SK-N-SH (cell line): ENCODE measurements at regions not wholly inside any gene's neighbourhood (a gene's known extent, or its start where the extent isn't known, plus 50 kb on each side); places are given as distances from the start of the nearest gene placed in this dataset.
"Not testable (repeated sequence)": the region's sequence is repeated elsewhere in the genome, so short reads cannot be mapped to it uniquely, and the experiment has no call there.

Experiments
- CTCF ChIA-PET: fragments of 300-600, 350-600 bp; formaldehyde crosslinking; extraction: SDS; loops from one replicate; lab custom pipeline; 2021; lab: Yijun Ruan, JAX
- POLR2A ChIA-PET: fragments of 350-600 bp; sonication (Branson Sonifier 250); formaldehyde crosslinking; extraction: SDS; loops from one replicate; lab custom pipeline; 2020; ENCODE audit warnings: antibody characterized with exemption, inconsistent platforms; lab: Yijun Ruan, JAX
- DNase-seq: peaks from one replicate; pipeline ENCODE4 v3.0.0; 2012
- H2AFZ ChIP-seq: fragments of 200-600 bp; sonication (generic); 2 replicates; pipeline ENCODE4 v1.8.1; 2016; ENCODE audit warnings: antibody characterized with exemption, mild to moderate bottlenecking, low read depth
- H3F3A ChIP-seq: fragments of 200-600 bp; sonication (generic); replicated peaks from 2 replicates; pipeline ENCODE3; 2016; ENCODE audit warnings: antibody characterized with exemption, mild to moderate bottlenecking; ENCODE audit not compliant: insufficient read depth
- H3K27ac ChIP-seq, 2 experiments: fragments of 200-500 bp in 1 of 2; fragments of 200-600 bp in 1 of 2; sonication (Bioruptor generic) in 1 of 2; sonication (generic), shearing (Covaris generic) in 1 of 2; 2 replicates each; pipeline versions ENCODE4 v1.5.1 to v1.6.1; 2014 to 2016; ENCODE audit warnings: low read depth in 2 of 2, inconsistent platforms in 1 of 2, low read length in 1 of 2, mild to moderate bottlenecking in 1 of 2, mixed read lengths in 1 of 2
- H3K27me3 ChIP-seq: fragments of 200-600 bp; sonication (generic), shearing (Covaris generic); 2 replicates; pipeline ENCODE4 v1.6.1; 2016; ENCODE audit warnings: mixed run types; ENCODE audit not compliant: insufficient read depth
- H3K36me3 ChIP-seq, 2 experiments: fragments of 200-500 bp in 1 of 2; fragments of 200-600 bp in 1 of 2; sonication (Bioruptor generic) in 1 of 2; sonication (generic) in 1 of 2; replicated peaks in 1 of 2; 2 replicates each; pipeline versions ENCODE3 to v1.5.1; 2014 to 2016; ENCODE audit warnings: low read length in 1 of 2, mild to moderate bottlenecking in 1 of 2; ENCODE audit not compliant: insufficient read depth in 2 of 2, control insufficient read depth in 1 of 2
- H3K4me1 ChIP-seq, 2 experiments: fragments of 200-500 bp in 1 of 2; fragments of 200-600 bp in 1 of 2; sonication (Bioruptor generic) in 1 of 2; sonication (generic), shearing (Covaris generic) in 1 of 2; 2 replicates each; pipeline versions ENCODE4 v1.5.1 to v1.6.1; 2014 to 2016; ENCODE audit warnings: low read depth in 1 of 2, low read length in 1 of 2, mixed run types in 1 of 2; ENCODE audit not compliant: insufficient read depth in 2 of 2, control insufficient read depth in 1 of 2
- H3K4me2 ChIP-seq: fragments of 200-600 bp; sonication (generic), shearing (Covaris generic); 2 replicates; pipeline ENCODE4 v1.6.1; 2017; ENCODE audit warnings: mixed run types
- H3K4me3 ChIP-seq, 2 experiments: fragments of 200-500 bp in 1 of 2; fragments of 200-600 bp in 1 of 2; sonication (Bioruptor generic) in 1 of 2; sonication (generic), shearing (Covaris generic) in 1 of 2; 2 replicates each; pipeline versions ENCODE4 v1.5.1 to v1.8.1; 2014 to 2016; ENCODE audit warnings: low read depth in 2 of 2, inconsistent platforms in 1 of 2, low read length in 1 of 2, mild to moderate bottlenecking in 1 of 2, mixed read lengths in 1 of 2, moderate library complexity in 1 of 2
- H3K79me2 ChIP-seq: fragments of 200-600 bp; sonication (generic); 2 replicates; pipeline ENCODE4 v1.8.1; 2017; ENCODE audit warnings: mild to moderate bottlenecking; ENCODE audit not compliant: insufficient read depth
- H3K9ac ChIP-seq: fragments of 200-600 bp; sonication (generic); 2 replicates; pipeline ENCODE4 v1.6.1; 2017; ENCODE audit warnings: mixed run types
- H3K9me2 ChIP-seq: fragments of 200-600 bp; sonication (generic); 2 replicates; pipeline ENCODE4 v1.6.1; 2017; ENCODE audit warnings: mixed run types
- H3K9me3 ChIP-seq: fragments of 200-600 bp; sonication (generic); 2 replicates; pipeline ENCODE4 v1.6.1; 2017; ENCODE audit warnings: mixed run types, mild to moderate bottlenecking, moderate library complexity
- H4K20me1 ChIP-seq: fragments of 200-600 bp; sonication (generic); 2 replicates; pipeline ENCODE4 v1.6.1; 2017; ENCODE audit warnings: mild to moderate bottlenecking, mixed run types; ENCODE audit not compliant: insufficient read depth
- CHD2 ChIP-seq: fragments of 150-350 bp; IDR thresholded peaks from 2 replicates; pipeline ENCODE4 v1.6.1; 2018; ENCODE audit warnings: low read length; ENCODE audit not compliant: partially characterized antibody
- CTCF ChIP-seq: fragments of 200-600 bp; sonication (generic); IDR thresholded peaks from 2 replicates; pipeline ENCODE4 v1.6.1; 2017; ENCODE audit warnings: antibody characterized with exemption, mild to moderate bottlenecking, moderate library complexity
- EP300 ChIP-seq, 2 experiments: IDR thresholded peaks; 2 replicates each; pipeline versions ENCODE4 v1.4.0 to v1.6.1; 2012; ENCODE audit warnings: borderline replicate concordance in 1 of 2, low read depth in 1 of 2, low read length in 1 of 2
- FOXJ3 ChIP-seq: sonication (generic); formaldehyde crosslinking; IDR thresholded peaks from 2 replicates; pipeline ENCODE4 v1.5.1; 2020; ENCODE audit warnings: mild to moderate bottlenecking, missing genetic modification reagents
- FOXM1 ChIP-seq: IDR thresholded peaks from 2 replicates; pipeline ENCODE4 v1.4.0; 2012; ENCODE audit warnings: low read depth, mild to moderate bottlenecking
- RAD21 ChIP-seq: IDR thresholded peaks from 2 replicates; pipeline ENCODE4 v1.6.1; 2012; ENCODE audit warnings: mild to moderate bottlenecking, low read length
- RXRA ChIP-seq: IDR thresholded peaks from 2 replicates; pipeline ENCODE4 v1.4.0; 2012; ENCODE audit warnings: low read depth, mild to moderate bottlenecking, borderline replicate concordance
- SMC3 ChIP-seq: IDR thresholded peaks from 2 replicates; pipeline ENCODE4 v1.6.1; 2012; ENCODE audit warnings: low read depth, low read length, improper control_type of control experiment
- TCF12 ChIP-seq: IDR thresholded peaks from 2 replicates; pipeline ENCODE4 v1.4.0; 2012
- WGBS: methylation state at CpG from one replicate; pipeline ENCODE4 v1.1.6; 2017; ENCODE audit warnings: low lambda C conversion rate; 5-methylcytosine and 5-hydroxymethylcytosine counted together
- TF ChIP-seq, protein P1 (sequence below): fragments of 150-350 bp; IDR thresholded peaks from 2 replicates; pipeline ENCODE4 v1.6.1; 2016; ENCODE audit warnings: mild to moderate bottlenecking, low read depth, low read length

DNA sequence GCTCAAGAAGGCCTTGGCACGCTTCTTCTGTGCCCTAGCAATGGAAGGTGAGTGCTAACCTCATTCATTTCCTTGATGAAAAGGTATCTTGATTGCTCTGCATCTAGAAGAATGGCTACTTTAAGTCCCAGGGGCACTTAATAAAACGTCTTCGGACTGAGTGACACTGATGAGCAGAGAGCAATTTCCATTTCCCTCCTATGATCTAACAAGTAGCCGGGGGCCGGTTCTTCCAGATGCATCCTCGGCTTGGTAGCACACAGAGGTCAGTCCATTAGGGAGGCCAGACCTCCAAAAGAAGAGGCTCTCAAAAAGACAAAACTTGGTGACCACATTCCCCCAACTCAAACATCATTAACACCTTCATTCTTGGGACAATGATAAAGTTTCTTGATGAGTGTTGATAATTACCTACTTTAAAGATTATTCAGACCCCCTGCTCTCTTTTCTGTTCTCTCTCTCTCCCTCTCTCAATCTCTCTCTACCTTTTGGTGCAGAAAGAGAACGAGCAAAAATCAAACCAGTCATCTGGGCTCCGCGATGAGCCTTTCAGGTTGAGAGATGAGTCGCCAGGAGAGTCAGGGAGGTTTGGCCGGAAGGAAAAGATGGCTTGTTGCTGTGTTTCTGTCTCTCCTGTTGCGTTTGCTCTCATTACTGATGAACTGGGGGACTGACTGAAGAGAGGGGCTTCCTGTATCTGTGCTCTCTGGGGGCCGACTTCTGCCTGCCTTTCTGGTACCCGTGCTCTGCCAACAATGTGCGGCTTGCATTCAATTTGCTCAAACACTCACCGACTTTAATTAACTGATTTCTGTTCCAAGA is 91.1 kb downstream of the LYZL1 start:
- H2AFZ ChIP-seq, H3F3A ChIP-seq, H3K9me2 ChIP-seq, H3K27me3 ChIP-seq, H3K79me2 ChIP-seq, H3K4me2 ChIP-seq, H4K20me1 ChIP-seq, H3K9me3 ChIP-seq, H3K36me3 ChIP-seq, H3K9ac ChIP-seq, POLR2A ChIA-PET, H3K4me3 ChIP-seq, H3K27ac ChIP-seq, H3K4me1 ChIP-seq, DNase-seq: not testable (repeated sequence)
- CTCF ChIA-PET = interaction anchor here (1.4 to 5.3 kb wide), 4 partner anchors 11 to 116 kb away, joined by 3 to 28 read pairs (median 4); no protein-coding TSS in a partner anchor
- 85% methylated on average over 16 of the region's 16 CpGs for WGBS

- H3K27me3 ChIP-seq, H3K9ac ChIP-seq, H3K4me3 ChIP-seq, H3K79me2 ChIP-seq, H3K9me2 ChIP-seq, H2AFZ ChIP-seq, DNase-seq, H3K9me3 ChIP-seq, H3K4me2 ChIP-seq, H3K36me3 ChIP-seq, H3K4me1 ChIP-seq, POLR2A ChIA-PET, H4K20me1 ChIP-seq, H3K27ac ChIP-seq, H3F3A ChIP-seq: not testable (repeated sequence)
- CTCF ChIA-PET = interaction anchor here (1.4 to 2.3 kb wide), 3 partner anchors 11 to 115 kb away, joined by 3 to 14 read pairs (median 4); no protein-coding TSS in a partner anchor
- 65% methylated on average over 16 of the region's 16 CpGs for WGBS
These were observed 92.0 kb downstream of the LYZL1 start for GRCh38 chr10:29380599-29381511.

DNA sequence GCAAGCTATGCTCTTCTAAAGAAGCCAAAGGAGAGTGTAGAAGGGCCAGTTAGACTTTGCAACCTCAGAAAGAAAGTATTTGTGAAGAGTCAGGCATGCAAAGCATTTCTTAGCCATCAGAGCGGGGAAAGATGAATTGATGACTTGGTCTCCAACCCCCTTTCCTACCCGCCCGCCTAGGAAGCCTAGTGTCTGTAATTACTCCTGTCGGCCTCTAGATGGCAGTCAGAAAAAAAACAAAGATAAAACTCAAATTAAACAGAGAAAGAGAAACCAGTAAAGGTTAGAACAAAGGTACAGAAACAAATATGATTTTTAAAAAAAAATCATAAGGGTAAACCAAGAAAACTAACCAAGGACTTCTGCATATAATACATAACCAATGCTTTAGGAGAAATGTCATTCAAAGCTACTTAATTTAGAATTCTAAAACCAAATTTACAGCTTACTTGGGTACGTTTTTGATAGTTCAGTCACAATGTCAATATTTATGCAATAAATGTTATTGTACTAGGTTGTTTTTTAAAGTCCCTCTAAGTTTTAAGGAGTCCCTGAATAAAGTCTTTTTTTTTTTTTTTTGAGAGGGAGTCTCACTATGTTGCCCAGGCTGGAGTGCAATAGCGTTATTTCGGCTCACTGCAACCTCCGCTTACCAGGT is 97.6 kb downstream of the LYZL1 start:
- no peaks in the 10 kb centered on the region for H3K36me3 ChIP-seq
- no peaks in the 10 kb centered on the region for H4K20me1 ChIP-seq
- H3K27me3 ChIP-seq = peaks cover 9% of the 10 kb centered on the region
- no peaks in the 10 kb centered on the region for H3F3A ChIP-seq
- no peak overlapping the region for H3K9ac ChIP-seq
- no peaks in the 10 kb centered on the region for H3K9me3 ChIP-seq
- DNase-seq = peak; percentile 56
- peak overlapping the region in 1 of 2 experiments; percentile 18; a peak in 1 of 4 replicates for H3K4me3 ChIP-seq
- H2AFZ ChIP-seq = no peak overlapping the region; the same call in 1 of the 2 replicates
- H3K27ac ChIP-seq = no peak overlapping the region
- H3K79me2 ChIP-seq = no peaks in the 10 kb centered on the region
- no peaks in the 10 kb centered on the region; a peak in 1 of 4 replicates for H3K4me1 ChIP-seq
- 0 out of 2 replicates have a peak overlapping the region, but pooled peaks have one; percentile 34 for H3K4me2 ChIP-seq
- ChIA-PET POLR2A (no interaction called here), CTCF (interaction anchor here (0.6 to 3.8 kb wide), 48 partner anchors 9 to 758 kb away, joined by 3 to 28 read pairs (median 4); no protein-coding TSS in a partner anchor)
- TF ChIP-seq RAD21 (peak; percentile 57), TCF12 (no peak), FOXM1 (no peak), RXRA (no peak), SMC3 (peak; percentile 38; the same call in 1 of the 2 replicates), FOXJ3 (CRISPR knock-in tag) (no peak), CTCF (peak; percentile 82), CHD2 (no peak), EP300 (IDR thresholded peaks at IDR 0.05; ENCODE audit: borderline replicate concordance in 1 of 2, low read depth in 1 of 2, low read length in 1 of 2) (no peak)
- TF ChIP-seq, protein P1, sequence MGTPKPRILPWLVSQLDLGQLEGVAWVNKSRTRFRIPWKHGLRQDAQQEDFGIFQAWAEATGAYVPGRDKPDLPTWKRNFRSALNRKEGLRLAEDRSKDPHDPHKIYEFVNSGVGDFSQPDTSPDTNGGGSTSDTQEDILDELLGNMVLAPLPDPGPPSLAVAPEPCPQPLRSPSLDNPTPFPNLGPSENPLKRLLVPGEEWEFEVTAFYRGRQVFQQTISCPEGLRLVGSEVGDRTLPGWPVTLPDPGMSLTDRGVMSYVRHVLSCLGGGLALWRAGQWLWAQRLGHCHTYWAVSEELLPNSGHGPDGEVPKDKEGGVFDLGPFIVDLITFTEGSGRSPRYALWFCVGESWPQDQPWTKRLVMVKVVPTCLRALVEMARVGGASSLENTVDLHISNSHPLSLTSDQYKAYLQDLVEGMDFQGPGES = no peak
- TF ChIP-seq, all 33 proteins: peak for 3
- 49% methylated on average over 8 of the region's 8 CpGs for WGBS
- H3K9me2 ChIP-seq = no peaks in the 10 kb centered on the region
